ENCODE measurements at regions not wholly inside any gene's neighbourhood (a gene's known extent, or its start where the extent isn't known, plus 50 kb on each side); places are given as distances from the start of the nearest gene placed in this dataset.

DNA sequence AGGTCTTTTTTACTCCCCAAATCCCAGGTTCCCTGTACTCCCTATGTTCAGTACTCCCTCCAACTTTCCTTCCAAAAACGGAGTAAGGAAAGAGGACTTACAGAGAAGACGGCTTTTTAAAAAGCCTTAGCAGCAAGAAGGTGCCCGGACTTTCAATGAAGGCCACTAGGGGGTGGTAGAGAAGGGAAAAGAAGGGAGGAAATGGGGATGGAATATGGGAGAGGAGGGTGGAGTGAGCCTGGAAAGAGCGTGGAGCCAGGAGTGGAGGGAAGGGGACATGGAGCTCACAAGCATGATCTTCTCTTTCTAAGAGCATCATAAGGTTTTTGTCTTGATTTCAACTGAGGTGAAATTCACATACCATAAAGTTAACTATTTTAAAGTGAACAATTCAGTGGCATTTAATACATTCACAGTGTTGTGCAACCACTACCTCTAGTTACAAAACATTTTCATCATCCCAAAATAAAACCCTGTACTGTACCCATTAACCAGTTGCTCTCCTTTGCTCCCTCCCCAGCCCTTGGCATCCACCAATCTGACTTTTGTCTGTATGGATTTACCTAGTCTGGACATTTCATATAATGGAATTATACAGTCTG is 129.9 kb downstream of the ZNF281 start (continued):
- TF ChIP-seq, protein P1, sequence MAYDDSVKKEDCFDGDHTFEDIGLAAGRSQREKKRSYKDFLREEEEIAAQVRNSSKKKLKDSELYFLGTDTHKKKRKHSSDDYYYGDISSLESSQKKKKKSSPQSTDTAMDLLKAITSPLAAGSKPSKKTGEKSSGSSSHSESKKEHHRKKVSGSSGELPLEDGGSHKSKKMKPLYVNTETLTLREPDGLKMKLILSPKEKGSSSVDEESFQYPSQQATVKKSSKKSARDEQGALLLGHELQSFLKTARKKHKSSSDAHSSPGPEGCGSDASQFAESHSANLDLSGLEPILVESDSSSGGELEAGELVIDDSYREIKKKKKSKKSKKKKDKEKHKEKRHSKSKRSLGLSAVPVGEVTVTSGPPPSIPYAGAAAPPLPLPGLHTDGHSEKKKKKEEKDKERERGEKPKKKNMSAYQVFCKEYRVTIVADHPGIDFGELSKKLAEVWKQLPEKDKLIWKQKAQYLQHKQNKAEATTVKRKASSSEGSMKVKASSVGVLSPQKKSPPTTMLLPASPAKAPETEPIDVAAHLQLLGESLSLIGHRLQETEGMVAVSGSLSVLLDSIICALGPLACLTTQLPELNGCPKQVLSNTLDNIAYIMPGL (CRISPR knock-in tag; IDR thresholded peaks at IDR 0.05; ENCODE audit: borderline replicate concordance in 1 of 2, low read depth in 1 of 2), result peak in 1 of 2 experiments; percentile 47; a peak in 1 of 4 replicates
- peak; percentile 19; the same call in 1 of the 2 replicates for TF ChIP-seq SOX5 (CRISPR knock-in tag; IDR thresholded peaks at IDR 0.05; ENCODE audit: borderline replicate concordance)
- no peak for TF ChIP-seq ZNF543 (CRISPR knock-in tag; IDR thresholded peaks at IDR 0.05)
- TF ChIP-seq, protein P2, sequence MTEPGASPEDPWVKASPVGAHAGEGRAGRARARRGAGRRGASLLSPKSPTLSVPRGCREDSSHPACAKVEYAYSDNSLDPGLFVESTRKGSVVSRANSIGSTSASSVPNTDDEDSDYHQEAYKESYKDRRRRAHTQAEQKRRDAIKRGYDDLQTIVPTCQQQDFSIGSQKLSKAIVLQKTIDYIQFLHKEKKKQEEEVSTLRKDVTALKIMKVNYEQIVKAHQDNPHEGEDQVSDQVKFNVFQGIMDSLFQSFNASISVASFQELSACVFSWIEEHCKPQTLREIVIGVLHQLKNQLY (CRISPR knock-in tag; IDR thresholded peaks at IDR 0.05), result no peak
- TF ChIP-seq, protein P3, sequence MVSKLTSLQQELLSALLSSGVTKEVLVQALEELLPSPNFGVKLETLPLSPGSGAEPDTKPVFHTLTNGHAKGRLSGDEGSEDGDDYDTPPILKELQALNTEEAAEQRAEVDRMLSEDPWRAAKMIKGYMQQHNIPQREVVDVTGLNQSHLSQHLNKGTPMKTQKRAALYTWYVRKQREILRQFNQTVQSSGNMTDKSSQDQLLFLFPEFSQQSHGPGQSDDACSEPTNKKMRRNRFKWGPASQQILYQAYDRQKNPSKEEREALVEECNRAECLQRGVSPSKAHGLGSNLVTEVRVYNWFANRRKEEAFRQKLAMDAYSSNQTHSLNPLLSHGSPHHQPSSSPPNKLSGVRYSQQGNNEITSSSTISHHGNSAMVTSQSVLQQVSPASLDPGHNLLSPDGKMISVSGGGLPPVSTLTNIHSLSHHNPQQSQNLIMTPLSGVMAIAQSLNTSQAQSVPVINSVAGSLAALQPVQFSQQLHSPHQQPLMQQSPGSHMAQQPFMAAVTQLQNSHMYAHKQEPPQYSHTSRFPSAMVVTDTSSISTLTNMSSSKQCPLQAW (CRISPR knock-in tag; IDR thresholded peaks at IDR 0.05), result 0 out of 2 replicates have a peak, but pooled peaks have one; percentile 34
- TF ChIP-seq ISL2 (CRISPR knock-in tag; IDR thresholded peaks at IDR 0.05), result 0 out of 2 replicates have a peak, but pooled peaks have one; percentile 13
- TF ChIP-seq IKZF4 (CRISPR knock-in tag; IDR thresholded peaks at IDR 0.05; ENCODE audit: borderline replicate concordance, low read depth, not compliant biosample characterization), result no peak
- TF ChIP-seq, protein P4, sequence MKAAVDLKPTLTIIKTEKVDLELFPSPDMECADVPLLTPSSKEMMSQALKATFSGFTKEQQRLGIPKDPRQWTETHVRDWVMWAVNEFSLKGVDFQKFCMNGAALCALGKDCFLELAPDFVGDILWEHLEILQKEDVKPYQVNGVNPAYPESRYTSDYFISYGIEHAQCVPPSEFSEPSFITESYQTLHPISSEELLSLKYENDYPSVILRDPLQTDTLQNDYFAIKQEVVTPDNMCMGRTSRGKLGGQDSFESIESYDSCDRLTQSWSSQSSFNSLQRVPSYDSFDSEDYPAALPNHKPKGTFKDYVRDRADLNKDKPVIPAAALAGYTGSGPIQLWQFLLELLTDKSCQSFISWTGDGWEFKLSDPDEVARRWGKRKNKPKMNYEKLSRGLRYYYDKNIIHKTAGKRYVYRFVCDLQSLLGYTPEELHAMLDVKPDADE (CRISPR knock-in tag; IDR thresholded peaks at IDR 0.05), result no peak
- TF ChIP-seq, protein P5, sequence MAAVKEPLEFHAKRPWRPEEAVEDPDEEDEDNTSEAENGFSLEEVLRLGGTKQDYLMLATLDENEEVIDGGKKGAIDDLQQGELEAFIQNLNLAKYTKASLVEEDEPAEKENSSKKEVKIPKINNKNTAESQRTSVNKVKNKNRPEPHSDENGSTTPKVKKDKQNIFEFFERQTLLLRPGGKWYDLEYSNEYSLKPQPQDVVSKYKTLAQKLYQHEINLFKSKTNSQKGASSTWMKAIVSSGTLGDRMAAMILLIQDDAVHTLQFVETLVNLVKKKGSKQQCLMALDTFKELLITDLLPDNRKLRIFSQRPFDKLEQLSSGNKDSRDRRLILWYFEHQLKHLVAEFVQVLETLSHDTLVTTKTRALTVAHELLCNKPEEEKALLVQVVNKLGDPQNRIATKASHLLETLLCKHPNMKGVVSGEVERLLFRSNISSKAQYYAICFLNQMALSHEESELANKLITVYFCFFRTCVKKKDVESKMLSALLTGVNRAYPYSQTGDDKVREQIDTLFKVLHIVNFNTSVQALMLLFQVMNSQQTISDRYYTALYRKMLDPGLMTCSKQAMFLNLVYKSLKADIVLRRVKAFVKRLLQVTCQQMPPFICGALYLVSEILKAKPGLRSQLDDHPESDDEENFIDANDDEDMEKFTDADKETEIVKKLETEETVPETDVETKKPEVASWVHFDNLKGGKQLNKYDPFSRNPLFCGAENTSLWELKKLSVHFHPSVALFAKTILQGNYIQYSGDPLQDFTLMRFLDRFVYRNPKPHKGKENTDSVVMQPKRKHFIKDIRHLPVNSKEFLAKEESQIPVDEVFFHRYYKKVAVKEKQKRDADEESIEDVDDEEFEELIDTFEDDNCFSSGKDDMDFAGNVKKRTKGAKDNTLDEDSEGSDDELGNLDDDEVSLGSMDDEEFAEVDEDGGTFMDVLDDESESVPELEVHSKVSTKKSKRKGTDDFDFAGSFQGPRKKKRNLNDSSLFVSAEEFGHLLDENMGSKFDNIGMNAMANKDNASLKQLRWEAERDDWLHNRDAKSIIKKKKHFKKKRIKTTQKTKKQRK (IDR thresholded peaks at IDR 0.05; ENCODE audit: low read length), result no peak
- TF ChIP-seq STAG1 (CRISPR knock-in tag; IDR thresholded peaks at IDR 0.05), result peak; percentile 93
- no peak for TF ChIP-seq ZNF264 (CRISPR knock-in tag; IDR thresholded peaks at IDR 0.05)
- TF ChIP-seq NBN (conservative IDR thresholded peaks at IDR 0.05), result no peak
- no peak for TF ChIP-seq ZNF180 (CRISPR knock-in tag; IDR thresholded peaks at IDR 0.05; ENCODE audit: borderline replicate concordance, low read depth)
- no peak for TF ChIP-seq ZNF552 (CRISPR knock-in tag; IDR thresholded peaks at IDR 0.05; ENCODE audit: borderline replicate concordance)
- TF ChIP-seq MZF1 (CRISPR knock-in tag; IDR thresholded peaks at IDR 0.05; ENCODE audit: borderline replicate concordance), result no peak
- TF ChIP-seq ZNF589 (CRISPR knock-in tag; conservative IDR thresholded peaks at IDR 0.05), result no peak
- TF ChIP-seq MAZ (IDR thresholded peaks at IDR 0.05; ENCODE audit: borderline replicate concordance, low read depth, low read length), result no peak
- no peak for TF ChIP-seq MAZ (CRISPR knock-in tag; IDR thresholded peaks at IDR 0.05; ENCODE audit: low read depth)
- no peak for TF ChIP-seq TSC22D2 (CRISPR knock-in tag; IDR thresholded peaks at IDR 0.05; ENCODE audit: borderline replicate concordance)

All from HepG2 (cell line).